ENCODE measurements at regions not wholly inside any gene's neighbourhood (a gene's known extent, or its start where the extent isn't known, plus 50 kb on each side); places are given as distances from the start of the nearest gene placed in this dataset.

DNA sequence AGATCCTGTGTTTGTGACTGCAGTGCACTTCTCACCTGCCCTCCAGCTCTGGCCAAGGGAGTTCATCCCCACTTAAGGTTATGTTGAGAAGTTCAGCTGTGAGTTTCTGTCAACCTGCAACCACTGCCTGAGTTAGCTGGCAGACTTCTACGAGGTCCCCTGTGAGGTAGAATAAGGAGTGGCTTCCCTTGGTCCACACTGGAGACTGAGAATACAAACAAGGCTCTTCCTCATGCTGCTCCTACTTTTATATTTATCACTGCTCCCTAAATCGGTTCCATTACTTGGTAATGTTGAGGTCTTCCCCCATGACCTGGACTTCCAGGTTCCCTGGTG lies 353.2 kb upstream of the CWC22 start:
- TF ChIP-seq CTCF (IDR thresholded peaks at IDR 0.05) (no peak), POLR2A (IDR thresholded peaks at IDR 0.05) (no peak)

Measured in lower leg skin (tissue), 3 donors.